ENCODE measurements at regions not wholly inside any gene's neighbourhood (a gene's known extent, or its start where the extent isn't known, plus 50 kb on each side); places are given as distances from the start of the nearest gene placed in this dataset.

DNA sequence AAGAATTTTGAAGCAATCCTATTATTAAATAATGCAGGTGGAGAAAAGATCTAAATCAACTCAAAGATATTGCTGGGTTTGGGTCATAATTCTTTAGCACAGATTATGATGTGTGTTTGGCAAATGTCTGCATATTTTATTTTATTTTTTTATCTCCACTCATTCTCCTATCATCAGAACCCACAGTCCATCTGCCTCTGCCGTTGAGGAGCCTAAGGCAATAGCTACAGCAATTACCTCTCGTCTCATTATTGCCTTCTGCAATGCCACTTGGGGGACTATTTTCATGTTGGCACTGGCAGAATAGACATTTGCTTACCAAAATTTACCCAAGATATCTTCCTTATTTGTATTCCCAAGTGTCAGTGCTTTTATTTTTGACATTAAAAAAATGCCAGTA is 815.9 kb upstream of the CNTNAP5 start:
- no peak for DNase-seq

DNA sequence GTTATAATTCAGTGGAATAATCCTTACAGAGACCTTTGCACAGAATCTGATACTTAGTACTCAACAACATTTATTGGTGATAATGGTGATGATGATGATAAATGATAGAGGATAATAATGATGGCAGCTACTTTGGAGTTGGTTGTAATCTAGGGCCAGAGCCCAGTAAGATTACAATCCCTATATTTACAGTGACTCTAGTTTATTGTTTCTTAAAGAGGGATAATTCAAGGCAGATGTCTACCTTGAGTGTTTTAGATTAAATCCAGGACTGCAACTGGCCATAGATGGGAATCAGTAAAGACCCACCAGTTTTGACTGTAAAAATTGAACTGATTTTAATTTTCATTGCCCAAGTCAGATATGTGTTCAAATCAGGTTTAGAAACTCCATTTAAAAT is 813.9 kb upstream of the CNTNAP5 start:
- DNase-seq, result no peak

GRCh38 chr2:123245156-123245555 is 779.9 kb upstream of the CNTNAP5 start:
- DNase-seq, result no peak

DNA sequence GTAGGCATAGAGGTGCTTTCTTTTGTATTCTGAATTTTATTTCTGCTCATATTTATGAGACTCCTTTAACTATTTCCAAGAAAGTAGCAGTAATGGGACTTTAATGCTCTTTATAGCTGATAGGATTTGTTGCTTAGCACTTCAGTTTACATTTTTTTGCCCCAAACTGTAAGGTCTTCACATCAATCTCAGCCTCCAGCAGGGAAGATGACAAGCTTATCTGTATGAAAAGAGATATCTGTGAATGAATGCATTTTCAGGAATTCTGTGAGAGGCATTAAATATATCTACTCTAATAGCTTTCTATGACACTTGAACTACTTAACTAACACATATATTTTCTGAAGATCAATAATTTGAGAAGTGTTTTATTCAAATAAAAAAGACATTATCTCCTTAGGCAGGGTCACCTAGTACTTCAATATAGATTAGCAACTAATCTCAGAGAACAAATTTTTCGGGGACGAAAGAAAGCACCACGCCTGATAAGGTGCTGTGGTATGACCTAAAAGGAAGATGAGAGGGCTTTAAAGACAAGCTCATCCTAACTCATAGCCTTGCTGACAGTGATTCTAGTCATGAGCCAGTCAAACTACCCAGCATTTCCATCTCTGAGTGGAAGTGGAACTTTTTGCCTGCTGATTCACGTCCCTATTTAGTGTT is 766.1 kb upstream of the CNTNAP5 start:
- no peak for DNase-seq

- DNase-seq, result no peak
These were observed 762.2 kb upstream of the CNTNAP5 start for GRCh38 chr2:123262856-123263255.

DNA sequence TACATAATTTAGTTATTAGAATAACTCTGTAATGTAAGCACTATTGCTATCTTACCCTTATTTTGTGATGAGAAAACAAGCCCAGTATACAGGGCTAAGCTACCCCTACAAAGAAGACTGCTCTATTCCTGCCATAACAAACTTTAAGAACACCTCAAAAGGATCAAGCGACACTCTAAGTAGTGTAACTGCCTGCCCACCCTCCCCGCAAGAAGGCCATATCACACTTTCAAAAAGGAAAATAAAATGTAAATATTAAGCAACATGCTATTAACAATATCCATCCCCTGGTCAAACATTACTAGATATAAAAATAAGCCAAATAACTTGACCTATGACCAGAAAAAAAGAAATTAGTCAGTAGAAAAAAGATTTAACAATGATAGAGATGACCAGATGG is 741.7 kb upstream of the CNTNAP5 start:
- no peak for DNase-seq

- DNase-seq, result no peak
These were observed 721.4 kb upstream of the CNTNAP5 start for GRCh38 chr2:123303731-123304130.

All from inflammatory macrophage treated with lipopolysaccharide for 1 hour (primary cell).